NCI-H69 (cell line): ENCODE measurements at regions not wholly inside any gene's neighbourhood (a gene's known extent, or its start where the extent isn't known, plus 50 kb on each side); places are given as distances from the start of the nearest gene placed in this dataset.
"Not testable (repeated sequence)": the region's sequence is repeated elsewhere in the genome, so short reads cannot be mapped to it uniquely, and the experiment has no call there.

Experiments
- DNase-seq: peaks from one replicate; lab custom pipeline; 2025; lab: John Stamatoyannopoulos, UW

GRCh38 chrX:13186643-13187042, 133.2 kb downstream of the ATXN3L start:
- not testable (repeated sequence) for DNase-seq

- DNase-seq: no peak
Observed at GRCh38 chrX:13180807-13181206, 136.4 kb upstream of the FAM9C start.

GRCh38 chrX:13179586-13179985, 135.2 kb upstream of the FAM9C start:
- DNase-seq: no peak

GRCh38 chrX:13179100-13179499, 134.7 kb upstream of the FAM9C start:
- DNase-seq: no peak

GRCh38 chrX:13177921-13178566, 133.6 kb upstream of the FAM9C start:
- peak; percentile 32 for DNase-seq

GRCh38 chrX:13175056-13175455, 130.6 kb upstream of the FAM9C start:
- no peak for DNase-seq

GRCh38 chrX:13170966-13171558, 126.6 kb upstream of the FAM9C start:
- no peak for DNase-seq

GRCh38 chrX:13169684-13170083, 125.3 kb upstream of the FAM9C start:
- no peak for DNase-seq

GRCh38 chrX:13168269-13168668, 123.8 kb upstream of the FAM9C start:
- DNase-seq: no peak

GRCh38 chrX:13167481-13168231, 123.2 kb upstream of the FAM9C start:
- peak; percentile 94 for DNase-seq

GRCh38 chrX:13165266-13166189, 121.1 kb upstream of the FAM9C start:
- peak; percentile 86 for DNase-seq

GRCh38 chrX:13164611-13165010, 120.2 kb upstream of the FAM9C start:
- peak; percentile 23 for DNase-seq

- DNase-seq: no peak
Observed at GRCh38 chrX:13162772-13163410, 118.5 kb upstream of the FAM9C start.

GRCh38 chrX:13159886-13160285, 115.5 kb upstream of the FAM9C start:
- no peak for DNase-seq

GRCh38 chrX:13158911-13159310, 114.5 kb upstream of the FAM9C start:
- no peak for DNase-seq

GRCh38 chrX:13155550-13155949, 111.1 kb upstream of the FAM9C start:
- DNase-seq: not testable (repeated sequence)

GRCh38 chrX:13153796-13154195, 109.4 kb upstream of the FAM9C start:
- DNase-seq: no peak

GRCh38 chrX:13152518-13153185, 108.2 kb upstream of the FAM9C start:
- DNase-seq: no peak

- no peak for DNase-seq
Observed at GRCh38 chrX:13151828-13152517, 107.6 kb upstream of the FAM9C start.

GRCh38 chrX:13149702-13150350, 105.4 kb upstream of the FAM9C start:
- DNase-seq: no peak
